ENCODE measurements at regions not wholly inside any gene's neighbourhood (a gene's known extent, or its start where the extent isn't known, plus 50 kb on each side); places are given as distances from the start of the nearest gene placed in this dataset.

DNA sequence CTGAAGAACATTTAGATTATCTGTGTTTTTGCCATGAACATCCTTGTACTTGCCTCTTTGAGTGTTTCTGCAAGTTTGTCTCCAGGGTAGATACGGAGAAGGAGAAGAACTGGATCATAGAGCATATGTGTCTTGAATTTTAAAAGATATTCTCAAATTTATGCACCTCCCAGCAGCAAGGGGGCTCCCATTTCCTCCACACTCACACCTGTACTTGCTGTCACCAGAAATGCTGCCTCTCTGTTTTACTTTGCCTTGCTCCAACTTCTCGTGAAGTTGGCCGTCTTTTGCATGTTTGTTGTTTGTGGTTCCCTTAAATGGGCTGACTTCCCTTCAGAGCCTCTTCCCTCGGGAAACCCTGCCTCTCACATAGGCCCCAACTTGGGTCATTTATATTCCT is 171.0 kb downstream of the TFAP2C start:
- intact Hi-C loops (cut with micrococcal nuclease) = no loop called here

DNA sequence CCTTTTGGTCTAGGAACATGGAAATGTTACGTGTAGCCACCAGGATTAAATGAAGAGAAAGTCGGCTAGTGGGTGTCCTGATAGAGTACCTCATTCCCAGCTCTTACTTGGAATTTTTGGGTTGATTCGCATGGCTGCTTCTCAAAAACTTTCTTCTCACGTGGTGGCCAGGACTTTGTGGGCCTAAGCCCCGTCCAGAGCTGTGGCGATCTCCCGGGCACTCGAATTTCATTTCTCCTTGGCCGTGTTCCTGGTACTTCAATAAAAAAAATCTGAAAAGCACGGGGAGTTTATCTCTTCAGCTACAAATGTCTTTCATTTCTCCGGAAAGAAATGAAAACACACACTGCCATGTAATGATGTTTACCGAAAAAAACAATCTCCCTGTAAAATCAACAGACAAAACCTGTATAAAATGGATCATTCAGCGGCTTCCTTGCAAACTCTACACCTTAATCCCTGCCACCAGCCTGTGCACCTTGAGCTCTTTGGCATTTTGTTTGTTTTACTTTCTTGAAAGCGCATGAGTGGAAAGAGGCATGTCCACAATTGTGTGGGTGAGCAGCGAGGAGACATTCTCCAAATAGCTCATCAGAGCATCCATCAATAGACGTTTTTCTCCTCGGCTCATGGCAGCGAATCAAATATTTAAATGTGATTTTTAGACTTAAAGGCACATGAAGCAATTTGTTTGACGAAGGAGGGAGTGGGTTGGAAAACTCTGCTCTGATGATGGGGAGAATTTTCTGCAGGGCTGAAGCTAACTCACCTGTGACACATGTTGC is 173.1 kb downstream of the TFAP2C start:
- intact Hi-C loops (cut with micrococcal nuclease) = no loop called here

GRCh38 chr20:56802805-56803204 is 173.7 kb downstream of the TFAP2C start:
- intact Hi-C loops (cut with micrococcal nuclease) = no loop called here

- intact Hi-C loops (cut with micrococcal nuclease) = no loop called here
Measured at GRCh38 chr20:56805313-56805712, 176.2 kb downstream of the TFAP2C start.

DNA sequence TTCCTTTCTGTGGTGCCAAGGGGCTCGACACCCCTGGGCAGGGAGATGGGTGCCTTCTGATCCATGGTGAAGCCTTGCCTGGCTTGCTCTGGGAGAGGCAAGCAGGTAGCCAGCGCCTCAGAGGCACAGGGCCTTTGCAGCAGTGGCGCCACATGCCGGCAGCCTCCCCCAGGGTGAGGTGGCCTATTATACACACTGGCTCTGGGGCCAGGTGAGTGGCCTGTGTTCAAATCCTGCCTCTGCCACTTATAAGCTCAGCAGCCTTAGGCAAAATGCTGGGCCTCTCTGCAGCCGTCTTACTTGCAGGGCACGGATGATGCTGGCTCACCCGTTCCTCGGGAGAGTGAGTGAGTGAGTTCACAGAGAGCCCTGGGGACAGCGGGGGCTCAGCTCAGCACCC is 176.9 kb downstream of the TFAP2C start:
- intact Hi-C loops (cut with micrococcal nuclease) = no loop called here

DNA sequence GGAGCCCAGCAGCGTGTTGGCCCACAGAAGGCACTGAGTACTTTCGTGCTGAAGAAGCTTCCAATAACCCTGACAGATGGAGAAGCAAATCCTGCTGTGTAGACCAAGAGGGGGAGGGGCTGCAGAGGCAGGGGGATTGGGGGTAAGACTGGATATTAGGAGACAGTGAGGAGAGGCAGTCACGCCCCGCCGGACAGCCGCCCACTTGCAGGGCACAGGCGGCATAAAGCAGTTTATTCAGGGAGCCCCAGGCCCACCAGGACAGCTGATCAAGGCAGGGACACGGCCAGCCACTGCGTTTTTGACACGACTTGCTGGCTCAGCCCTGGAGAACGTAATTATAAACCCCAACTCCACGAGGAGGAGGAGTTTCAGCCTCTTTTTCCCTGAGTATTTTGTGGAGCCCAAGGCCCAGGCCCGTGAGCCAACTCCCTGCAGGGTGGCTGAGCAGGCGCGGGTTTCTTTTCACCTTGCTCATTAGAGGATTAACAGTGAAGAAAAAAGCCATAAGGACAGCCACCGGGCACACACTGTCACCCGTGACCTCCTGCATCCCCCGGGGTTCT is 177.9 kb downstream of the TFAP2C start:
- intact Hi-C loops (cut with micrococcal nuclease) = no loop called here

GRCh38 chr20:56808117-56808725 is 179.1 kb downstream of the TFAP2C start:
- intact Hi-C loops (cut with micrococcal nuclease) = no loop called here

DNA sequence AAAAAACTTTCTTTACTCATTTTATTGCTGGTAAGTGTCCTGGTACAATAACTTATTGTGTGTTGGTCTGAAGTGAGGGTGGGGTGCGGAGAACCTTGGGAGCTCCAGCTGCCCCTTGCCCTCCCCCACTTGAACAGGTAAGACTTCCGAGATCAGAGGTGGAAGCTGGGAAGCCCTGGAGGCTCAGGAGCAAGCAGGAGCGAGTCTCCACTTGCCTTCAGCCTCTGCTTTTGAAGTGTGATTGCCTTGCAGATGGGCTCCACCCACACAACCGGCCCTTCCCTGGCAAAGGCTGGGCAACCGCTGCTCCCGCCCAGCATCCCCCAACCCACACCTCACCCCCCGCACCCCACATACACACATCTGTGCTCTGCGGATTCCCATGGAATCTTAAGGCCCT is 179.6 kb downstream of the TFAP2C start:
- intact Hi-C loops (cut with micrococcal nuclease) = no loop called here

DNA sequence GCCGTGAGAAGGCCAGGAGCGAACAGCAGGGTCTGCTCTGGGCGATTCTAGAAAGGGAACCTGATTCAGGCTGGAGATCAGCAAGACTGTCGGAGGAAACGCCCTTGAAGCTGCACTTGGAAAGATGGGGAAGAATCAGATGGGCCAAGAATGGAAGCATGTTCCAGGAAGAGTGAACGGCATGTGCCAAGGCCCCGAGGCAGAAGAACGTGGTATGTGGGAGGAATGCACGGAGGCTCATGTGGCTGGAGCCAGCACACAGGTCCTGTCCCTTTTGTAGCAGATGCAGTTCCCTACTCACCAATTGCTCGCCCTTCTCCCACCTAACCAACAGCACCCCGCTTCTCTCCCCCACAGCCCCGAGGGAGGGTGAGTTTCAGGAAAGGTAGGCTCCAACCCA is 180.6 kb downstream of the TFAP2C start:
- intact Hi-C loops (cut with micrococcal nuclease) = no loop called here

GRCh38 chr20:56810141-56810540 is 181.0 kb downstream of the TFAP2C start:
- intact Hi-C loops (cut with micrococcal nuclease) = no loop called here

DNA sequence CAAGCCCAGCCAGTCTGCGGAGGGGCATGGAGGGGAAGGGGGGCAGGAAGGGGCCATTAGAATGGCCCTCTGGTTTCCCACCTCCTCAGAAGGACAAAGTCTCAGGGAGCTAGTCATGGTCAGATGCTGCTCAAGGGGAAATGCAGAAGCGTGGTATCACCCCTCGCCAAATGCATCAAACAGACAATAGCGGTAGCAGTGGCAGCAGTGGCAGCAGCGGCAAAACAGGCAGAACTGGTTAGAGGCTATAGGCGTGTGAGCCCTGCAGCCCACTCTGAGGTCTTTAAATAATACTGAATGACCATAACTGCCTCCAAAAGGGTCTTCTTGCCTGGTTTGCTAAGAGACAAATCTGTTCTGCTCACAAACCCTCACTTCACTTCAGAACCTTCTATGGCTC is 186.7 kb downstream of the TFAP2C start:
- intact Hi-C loops (cut with micrococcal nuclease) = no loop called here

DNA sequence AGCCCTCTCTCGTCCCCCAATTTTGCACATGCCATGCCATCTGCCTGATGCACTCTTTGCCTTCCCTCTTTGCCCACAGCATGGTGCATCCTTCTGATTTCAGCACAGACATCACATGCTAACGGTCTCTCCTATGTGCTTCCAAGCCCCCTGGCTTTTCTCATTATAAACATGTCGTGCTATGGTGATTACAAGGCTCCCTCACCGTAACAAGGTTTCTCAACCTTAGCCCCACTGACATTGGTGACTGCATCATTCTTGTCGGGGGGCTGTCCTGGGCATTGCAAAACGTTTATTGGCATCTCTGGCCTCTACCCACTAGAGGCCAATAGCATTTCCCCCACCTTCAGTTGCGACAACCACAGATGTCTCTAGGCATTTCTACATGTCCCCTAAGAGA is 187.2 kb downstream of the TFAP2C start:
- intact Hi-C loops (cut with micrococcal nuclease) = no loop called here

GRCh38 chr20:56817780-56818675 is 188.9 kb downstream of the TFAP2C start:
- intact Hi-C loops (cut with micrococcal nuclease) = no loop called here

DNA sequence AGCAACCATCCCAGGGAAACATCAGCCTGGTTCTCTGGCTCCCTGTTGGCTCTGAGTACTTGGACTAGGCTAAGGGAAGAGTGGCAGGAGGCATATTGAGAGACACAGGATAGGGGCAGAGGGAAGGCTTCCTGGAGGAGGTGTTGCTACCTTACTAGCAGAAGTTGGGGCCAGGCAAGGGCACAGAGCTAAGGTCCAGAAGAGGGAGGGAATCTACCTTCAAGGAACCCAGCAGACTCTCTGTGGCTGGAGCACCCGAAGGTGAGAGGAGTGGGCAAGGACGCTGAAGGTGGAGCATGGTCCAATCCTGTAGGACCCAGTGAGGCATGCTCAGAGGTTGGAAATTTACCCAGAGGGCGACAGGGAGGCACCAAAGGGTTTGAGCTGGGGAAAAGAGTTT is 191.9 kb downstream of the TFAP2C start:
- intact Hi-C loops (cut with micrococcal nuclease) = no loop called here

DNA sequence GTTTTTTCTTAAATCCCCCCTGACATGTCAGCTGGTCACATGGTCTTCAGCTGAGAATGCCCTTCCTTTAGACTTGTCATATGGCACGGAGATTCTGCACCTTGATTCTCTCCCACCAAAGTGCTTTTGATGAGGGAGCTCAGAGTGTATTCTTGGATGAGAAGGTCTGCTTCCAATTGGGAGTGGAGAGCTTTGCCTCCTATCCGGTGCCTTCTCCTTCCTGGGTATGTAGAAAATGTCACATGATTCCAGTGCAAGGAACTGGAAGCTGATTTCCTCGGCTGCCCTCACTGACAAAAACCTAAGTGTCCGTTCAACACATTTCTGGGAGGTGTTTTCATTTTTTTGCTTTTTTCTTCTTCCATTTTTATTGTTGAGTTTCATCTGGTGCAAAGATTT is 197.2 kb downstream of the TFAP2C start:
- intact Hi-C loops (cut with micrococcal nuclease) = no loop called here

DNA sequence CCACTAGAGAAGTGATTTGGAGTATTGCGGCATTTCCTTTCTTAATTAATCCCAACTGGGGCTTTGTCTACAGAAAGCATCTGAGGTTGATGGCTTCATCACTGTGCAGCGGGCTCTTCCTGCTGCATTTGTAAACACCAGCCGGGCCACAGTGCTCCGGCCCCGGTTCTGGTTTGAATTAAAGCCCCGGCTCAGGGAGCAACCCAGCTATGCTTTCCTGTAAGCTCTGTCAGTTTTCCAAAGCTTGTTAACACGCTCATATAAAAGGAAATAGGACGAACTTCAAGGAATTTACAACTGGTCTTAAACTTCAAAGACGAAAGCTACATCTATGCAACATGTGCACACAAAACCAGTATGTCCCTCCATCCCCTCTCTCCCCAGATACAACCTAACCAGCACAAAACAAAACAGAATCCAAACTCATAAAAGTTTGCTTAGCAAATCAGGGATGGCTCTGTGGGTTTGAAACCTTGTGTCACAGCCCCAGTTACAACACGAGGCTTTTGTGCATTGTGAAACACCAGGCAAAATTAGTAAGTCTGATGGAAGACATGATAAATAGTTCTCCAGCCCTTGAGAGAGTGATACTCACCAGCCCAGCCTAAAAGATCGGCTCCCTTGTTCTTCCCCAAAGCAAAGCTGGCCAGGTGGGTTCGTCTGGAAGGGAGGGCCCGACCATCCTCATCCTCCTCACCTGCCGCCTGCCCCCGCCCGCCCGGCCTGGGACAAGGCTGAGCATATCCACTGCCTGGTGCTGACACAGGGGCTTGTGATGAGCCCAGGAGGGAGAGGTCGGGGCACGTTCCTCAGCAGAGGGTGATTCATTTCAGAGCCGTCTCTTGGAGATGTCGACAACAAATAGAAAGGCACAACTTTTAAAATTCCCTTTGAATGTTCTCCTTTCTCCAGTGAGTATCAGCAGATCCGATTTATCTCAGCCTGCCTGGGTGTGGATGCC is 197.9 kb downstream of the TFAP2C start:
- intact Hi-C loops (cut with micrococcal nuclease) = no loop called here

GRCh38 chr20:56827763-56828162 is 198.7 kb downstream of the TFAP2C start:
- intact Hi-C loops (cut with micrococcal nuclease) = no loop called here

DNA sequence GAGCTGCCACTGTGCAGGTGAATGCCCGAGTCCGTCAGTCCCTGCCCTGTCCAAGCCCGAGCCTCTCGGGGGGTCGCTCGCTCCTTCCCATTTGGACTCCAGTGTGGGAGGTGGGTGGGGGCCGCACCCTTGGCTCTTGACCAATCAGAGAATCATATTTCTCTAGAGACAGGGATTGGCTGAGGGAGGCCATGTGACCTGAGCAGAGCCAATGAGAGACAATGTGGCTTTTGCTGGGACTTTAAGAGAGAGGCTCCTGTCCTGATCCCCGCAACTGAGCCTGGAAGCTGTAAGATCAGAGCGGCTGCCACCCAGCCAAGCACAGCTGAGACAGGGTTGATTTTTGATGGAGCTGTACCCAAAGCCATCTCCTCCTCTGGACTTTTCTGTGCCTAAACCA is 199.3 kb downstream of the TFAP2C start:
- intact Hi-C loops (cut with micrococcal nuclease) = no loop called here

DNA sequence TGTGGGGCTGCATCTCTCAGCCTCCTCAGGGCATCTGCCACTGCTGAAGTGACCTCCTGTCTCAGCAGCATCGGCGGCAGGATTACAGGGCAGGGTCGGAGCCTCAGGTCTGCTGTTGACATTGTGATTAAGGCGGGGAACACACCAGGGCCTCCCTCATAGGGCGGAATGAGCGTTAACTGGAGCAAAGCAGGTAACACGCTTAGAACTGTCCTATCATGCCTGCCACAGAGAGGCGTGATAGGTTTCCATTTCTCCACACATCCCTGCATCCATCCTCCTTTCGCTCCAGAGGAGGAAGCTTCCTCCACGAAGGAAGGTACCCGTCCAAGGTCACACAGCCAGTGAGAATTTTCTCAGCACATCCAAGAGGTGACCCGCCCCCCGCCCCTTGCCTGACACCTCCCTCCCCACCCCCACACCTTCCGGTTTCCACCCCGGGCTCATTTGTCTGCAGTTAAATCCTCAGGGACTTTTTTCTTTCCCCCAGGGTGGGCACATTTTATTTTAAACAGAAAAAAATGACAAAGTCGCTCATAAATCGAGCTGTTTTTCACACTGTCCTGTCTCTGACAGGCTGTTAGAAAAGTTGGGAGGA is 200.8 kb downstream of the TFAP2C start:
- intact Hi-C loops (cut with micrococcal nuclease) = no loop called here

- intact Hi-C loops (cut with micrococcal nuclease) = no loop called here
Measured at GRCh38 chr20:56831795-56832194, 202.7 kb downstream of the TFAP2C start.

Data from T-helper 2 cell treated with Interferon-gamma antibody and Interleukin-4, amounts not matched to agents 100 ng/mL and 5 ng/mL, for 36 hours (primary cell).